GM21447 (cell line): ENCODE measurements at regions not wholly inside any gene's neighbourhood (a gene's known extent, or its start where the extent isn't known, plus 50 kb on each side); places are given as distances from the start of the nearest gene placed in this dataset.
"Not testable (repeated sequence)": the region's sequence is repeated elsewhere in the genome, so short reads cannot be mapped to it uniquely, and the experiment has no call there.

Experiments used
- ATAC-seq: cut with Tn5 transposase; IDR thresholded peaks from one replicate; pipeline ENCODE4 v1.9.1; 2021; ENCODE audit not compliant: unreplicated experiment

DNA sequence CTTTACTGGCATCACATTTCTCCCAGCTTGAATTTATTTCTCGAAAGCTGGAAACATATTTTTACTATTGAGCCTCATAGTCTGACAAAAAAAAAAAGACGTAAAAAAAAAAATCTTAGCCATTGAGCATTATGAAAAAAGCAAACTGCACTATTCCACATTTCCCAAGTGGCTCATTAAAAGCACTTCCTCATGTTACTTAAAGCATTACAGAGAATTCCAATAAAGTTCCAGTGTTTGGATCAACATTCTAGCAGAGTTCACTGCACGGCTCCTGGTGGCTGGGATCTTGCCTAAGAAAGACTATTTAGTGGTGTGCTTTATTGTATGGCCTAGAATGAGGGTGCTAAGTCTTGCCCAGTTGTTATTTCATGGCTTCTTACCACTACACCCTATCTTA lies 476.2 kb downstream of the PPARGC1A start:
- no peak for ATAC-seq

DNA sequence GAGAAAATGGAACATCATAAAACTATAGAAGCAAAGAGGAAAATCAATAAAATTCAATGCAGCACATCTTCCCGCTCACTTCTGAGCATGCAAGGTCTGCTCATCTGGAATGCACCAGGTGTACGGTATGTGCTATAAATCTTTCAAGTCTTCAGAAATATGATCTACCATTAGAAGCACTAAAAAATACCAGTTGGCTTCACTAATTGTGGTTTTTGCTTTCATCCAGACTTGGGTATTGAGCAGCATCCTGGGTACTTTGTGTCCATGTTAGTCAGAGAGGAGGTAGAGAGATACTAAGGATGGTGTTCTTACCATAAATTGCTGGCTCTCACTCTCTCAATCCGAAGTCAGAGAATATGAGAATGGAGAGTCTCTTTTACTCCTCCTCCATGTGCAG lies 477.1 kb downstream of the PPARGC1A start:
- no peak for ATAC-seq

DNA sequence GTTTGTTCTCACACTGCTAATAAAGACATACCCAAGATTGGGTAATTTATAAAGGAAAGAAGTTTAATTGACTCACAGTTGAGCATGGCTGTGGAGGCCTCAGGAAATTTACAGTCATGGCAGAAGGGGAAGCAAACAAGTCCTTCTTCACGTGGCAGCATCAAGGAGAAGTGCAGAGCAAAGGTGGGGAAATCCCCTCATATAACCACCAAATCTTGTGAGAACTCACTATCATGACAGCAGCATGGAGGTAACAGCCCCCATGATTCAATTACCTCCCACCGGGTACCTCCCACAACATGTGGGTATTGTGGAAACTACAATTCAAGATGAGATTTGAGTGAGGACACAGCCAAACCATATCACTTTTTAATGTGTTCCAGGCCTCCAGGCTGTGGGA lies 480.9 kb downstream of the PPARGC1A start:
- ATAC-seq = not testable (repeated sequence)

DNA sequence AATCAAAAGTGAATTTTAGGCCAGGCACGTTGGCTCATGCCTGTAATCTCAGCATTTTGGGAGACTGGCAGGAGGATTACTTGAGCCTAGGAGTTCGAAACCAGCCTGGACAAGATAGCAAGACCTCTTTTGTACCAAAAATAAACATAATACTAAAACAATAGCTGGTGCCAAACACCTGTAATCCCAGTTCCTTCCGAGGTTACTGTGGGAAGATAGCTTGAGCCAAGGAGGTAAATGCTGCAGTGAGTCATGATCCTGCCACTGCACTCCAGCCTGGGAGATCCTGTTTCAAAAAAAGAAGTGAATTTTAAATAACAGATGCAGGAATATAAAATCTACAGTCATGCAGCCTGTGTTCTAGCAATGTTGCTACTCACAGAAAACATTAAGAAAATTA lies 488.3 kb downstream of the PPARGC1A start:
- ATAC-seq = no peak

DNA sequence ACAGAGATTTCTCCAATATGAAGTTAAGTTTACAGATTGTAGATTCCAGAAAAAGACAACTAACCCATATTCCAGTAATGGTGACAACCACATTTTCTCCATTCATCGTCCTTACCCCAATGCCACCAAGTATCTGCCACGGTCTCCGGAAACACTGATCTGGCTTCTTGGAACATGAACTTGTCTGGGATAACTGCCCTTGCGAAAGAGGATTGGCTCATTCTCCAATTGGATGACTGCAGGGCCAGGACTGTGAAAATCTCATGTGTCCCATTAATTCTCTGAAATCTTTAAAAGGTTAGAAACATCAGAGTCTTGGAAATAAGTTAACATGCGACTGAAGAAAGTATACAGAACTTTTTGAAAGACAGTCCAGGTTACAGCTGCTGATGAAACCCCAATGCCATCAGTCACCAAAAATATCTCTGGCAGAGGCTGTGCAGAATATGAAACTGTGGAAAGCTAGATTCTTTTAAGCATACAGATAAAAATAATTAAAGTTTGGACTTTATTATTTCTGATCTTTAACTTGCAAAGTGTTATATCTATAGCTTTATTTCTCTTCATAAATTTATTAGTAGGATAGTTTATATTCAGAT lies 496.9 kb downstream of the PPARGC1A start:
- ATAC-seq = no peak

DNA sequence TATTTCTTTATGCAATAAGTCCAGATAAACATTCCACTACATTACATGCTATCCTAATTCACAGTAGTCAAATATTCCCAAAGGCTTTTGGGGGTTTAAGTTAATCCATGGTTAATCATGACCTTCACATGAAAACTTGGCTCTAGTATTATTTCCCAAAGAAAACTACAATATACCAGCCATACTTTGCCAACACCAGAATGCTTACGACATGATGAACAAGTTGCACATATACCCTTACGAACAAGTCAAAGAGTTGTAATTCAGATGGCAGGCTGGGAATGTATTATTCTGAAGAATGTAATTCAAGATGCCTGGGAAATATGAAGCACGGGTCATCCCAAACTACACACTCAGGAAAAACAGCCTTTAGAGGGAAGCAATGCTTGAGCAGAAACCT lies 499.6 kb downstream of the PPARGC1A start:
- no peak for ATAC-seq

DNA sequence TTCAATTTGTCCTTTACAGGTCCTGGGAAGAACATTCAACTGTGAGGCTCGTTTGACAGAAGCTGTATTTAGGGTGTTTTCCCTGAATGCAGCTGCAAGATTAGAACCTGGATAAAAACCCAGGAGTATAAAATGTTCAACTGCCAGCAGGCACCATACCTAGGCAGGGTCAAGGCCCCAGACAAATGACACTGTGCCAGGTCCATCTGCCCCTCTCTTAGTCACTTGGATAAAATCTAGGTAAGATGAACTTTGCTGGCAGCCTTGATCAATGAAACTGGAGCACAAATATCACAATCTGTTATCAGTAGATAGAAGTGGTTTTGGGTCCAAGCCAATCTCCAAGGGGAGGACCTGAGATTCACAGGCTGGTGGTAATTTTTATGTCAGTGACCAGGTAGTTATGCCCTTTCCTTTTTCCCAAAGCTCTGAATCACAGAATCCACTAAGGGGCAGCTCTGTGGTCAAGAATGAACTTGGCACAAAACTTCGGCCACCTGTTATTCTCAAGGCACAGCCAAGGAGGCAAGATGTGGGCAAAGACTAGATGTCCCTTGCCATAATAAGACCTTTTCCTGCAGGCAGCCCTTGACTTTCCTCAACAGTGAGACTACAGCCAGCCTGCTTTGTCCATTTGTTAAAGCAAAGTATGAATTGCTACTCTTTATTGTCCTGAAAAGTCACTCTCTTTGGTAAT lies 501.0 kb downstream of the PPARGC1A start:
- ATAC-seq = no peak

DNA sequence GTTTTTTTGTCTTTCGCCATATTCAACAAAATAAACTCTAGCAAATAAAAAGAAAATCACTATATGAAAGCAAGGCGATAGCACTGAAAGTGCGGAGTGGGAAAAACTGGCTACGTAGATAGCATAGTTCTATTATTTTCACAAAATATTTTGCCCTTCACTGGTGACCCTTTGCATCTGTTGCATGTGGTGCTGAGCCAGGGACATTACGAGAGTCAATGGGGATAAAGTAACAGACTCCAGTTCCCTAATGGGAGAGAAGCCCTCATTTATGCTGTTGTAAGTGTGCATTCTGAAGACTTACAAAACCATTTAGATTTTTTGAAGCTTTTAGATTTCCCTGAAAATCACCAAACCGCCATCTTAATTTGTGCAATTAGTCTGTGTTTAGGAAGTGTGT lies 501.6 kb downstream of the PPARGC1A start:
- ATAC-seq = no peak

DNA sequence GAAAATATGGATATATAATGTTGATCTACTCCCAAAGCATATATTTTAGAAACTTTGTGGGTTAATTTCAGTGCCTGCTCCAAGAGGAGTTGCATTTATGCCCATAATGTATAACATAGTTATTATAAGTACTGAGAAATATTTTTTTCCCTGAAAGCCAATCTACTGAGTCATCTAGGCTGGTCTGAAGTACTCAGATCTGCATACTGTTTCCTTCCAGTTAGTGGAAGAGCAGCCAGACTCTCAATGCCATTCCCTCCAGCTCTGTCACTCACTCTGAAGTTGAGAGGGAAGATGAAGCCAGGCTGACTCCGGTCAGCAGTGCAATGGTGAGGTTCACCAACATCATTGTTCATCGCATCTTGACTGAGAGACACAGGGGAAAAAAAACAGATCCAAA lies 505.1 kb downstream of the PPARGC1A start:
- ATAC-seq = no peak

DNA sequence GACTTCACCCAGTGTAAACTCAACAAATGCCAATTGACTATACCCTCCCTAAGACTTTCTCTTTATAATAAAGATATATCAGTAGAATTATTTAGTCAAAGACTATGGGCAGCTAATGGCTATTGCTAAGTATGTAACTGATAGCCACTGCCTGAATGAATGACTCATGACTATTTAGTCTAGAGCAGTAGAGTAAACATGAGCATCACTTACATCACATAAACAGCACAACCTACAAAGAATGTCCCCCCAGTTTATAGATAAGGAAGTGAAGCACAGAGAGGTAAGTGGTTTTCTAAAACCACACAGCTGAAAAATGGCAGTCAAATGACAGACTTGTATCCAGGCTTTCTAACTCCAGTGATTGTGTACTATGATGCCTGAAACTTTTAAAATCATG lies 507.0 kb downstream of the PPARGC1A start:
- no peak for ATAC-seq

DNA sequence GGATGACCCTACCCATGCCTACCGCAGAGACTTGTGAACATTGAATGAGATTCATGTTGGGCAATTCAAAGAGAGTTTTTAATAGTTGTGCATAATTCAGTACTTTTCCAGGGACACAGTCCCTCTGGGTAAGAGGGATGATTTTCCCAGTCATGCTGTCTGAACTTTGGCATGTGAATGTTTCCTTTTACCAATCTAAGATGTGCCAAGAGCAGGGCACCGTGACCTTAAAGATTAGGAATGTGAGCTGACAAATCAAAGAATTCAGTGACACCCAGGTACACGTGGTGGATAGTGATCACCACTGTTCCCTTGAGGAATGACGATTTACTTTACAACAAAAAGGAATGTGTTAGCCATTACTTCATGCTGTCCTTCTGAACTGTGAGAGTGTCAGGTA lies 515.6 kb downstream of the PPARGC1A start:
- ATAC-seq = no peak

DNA sequence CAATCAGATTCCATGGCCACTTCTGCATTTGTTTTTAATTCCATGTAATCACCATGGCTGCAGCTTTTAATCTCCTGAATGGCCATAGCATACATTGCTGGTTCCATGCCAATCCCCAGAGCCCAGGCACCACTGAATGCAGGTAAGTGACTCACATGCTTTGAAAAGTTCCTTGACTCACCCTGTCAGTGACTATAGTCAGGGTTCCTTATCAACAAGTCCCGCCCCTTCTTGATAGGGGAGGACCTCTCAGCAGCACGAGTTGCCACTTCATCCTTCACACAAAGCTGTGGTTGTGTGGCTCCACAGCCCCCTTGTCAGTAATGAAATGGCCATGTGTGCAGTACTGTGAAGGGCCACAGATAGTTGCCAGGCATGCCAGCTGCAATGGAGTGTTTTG lies 516.6 kb downstream of the PPARGC1A start:
- no peak for ATAC-seq

DNA sequence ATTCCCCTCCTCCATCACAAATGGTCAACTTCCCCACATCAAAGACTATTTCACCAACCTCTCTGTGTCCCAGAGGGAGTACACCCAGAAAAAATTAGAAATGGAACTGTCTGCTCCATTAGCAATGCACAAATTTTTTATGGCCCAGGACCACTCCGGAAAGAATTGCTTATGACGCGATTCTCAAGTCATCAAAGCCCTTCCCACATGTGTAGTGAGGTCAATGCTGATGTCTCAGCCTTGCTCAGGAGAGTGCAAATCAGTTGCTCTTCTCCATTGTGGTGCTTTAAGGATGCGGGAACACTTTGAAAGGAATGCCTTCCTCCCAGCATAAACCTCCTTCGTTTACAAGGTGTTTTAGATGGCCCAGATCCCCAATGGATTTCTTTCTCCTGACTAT lies 518.3 kb downstream of the PPARGC1A start:
- no peak for ATAC-seq

DNA sequence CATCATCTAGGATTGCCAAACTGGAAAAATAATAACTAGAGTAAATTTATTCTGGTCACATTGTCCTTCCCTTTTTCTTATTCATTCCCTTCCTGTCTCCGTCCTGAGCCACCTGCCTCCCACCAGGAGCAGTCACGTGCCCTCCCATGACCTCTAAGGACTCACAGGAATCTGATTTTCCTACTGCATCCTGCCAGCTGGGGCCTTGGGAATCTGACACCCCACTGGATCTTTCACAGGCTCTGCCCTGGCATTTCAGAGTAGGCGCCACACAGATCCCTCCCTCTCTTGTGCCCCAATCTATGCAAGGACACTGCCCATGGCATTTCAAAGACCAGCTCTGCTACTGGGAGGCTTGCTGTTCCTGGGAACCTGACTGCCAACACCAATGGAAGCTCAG lies 520.5 kb downstream of the PPARGC1A start:
- ATAC-seq = no peak

DNA sequence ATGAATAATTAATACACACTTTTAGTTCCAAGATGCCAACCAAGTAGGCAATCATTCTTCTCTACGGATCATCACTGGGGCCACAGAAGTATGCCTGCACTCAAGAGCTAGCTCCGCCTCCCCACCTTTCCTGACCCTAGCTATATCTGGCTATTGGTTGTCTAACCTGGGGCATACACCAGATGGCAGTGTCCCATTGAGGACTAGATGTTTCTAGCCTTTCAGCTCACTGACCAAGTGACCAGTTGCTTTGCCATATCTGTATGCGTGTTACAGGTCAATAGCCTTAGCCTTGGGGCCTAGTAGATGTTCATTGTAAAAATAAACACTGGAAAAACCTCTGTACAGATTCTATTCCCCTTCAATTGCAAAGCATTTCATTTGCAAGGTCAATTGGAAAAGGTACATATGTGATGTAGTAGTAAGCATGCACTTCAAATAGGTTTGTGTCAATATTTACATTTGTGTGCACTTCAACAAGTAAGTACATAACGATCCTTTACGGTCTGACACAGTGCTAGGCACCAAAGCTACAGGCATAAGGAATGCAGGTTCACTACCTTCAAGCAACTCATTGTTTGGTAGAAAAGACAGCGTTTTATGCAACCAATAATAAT lies 521.7 kb downstream of the PPARGC1A start:
- ATAC-seq = no peak

DNA sequence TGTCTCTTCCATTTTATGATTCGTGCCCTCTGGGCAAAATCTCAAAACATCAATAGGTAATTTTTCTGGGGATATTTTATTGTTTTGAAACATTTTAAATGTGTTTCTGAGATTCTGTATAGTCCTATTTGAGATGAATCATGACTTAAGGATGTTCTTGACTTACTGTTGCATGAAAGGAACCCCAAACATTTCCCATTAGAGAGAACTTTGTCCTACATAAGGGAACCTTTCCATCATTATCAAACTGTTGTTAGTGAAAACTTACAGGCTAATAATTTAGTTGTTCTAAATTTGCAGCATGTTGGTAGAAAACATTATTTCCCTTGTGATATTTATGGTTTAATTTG lies 523.3 kb downstream of the PPARGC1A start:
- ATAC-seq = no peak

DNA sequence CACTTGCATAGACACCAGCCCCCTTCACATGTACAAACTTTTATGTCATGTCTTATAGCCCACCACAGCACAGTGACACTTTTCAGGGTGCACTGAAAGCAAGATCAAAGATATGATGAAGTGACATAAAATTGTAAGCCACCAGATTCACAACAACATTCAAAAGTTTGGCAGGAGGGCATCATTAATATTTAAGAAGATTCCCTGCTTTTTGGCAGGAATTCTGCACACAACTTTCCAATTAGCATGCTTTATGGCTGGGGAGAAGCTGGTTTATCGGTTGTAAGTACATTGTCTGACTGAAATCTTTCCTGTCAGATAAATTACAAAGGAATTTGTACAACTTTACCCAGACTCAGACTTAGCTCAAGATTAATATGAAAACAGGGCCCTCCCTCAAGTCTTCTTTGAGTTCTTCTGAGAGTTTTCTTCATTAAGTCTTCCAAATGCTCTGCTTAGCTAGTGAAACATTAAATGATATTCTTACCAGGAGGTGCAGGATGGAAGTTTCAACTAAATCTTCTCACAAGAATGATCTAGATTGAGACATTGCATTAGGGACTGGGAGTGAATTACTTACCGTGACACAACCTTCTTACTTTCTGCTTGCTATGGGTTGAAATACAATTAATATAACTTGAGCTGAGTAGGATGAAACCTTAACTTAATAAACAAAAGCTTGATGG lies 523.8 kb downstream of the PPARGC1A start:
- no peak for ATAC-seq

DNA sequence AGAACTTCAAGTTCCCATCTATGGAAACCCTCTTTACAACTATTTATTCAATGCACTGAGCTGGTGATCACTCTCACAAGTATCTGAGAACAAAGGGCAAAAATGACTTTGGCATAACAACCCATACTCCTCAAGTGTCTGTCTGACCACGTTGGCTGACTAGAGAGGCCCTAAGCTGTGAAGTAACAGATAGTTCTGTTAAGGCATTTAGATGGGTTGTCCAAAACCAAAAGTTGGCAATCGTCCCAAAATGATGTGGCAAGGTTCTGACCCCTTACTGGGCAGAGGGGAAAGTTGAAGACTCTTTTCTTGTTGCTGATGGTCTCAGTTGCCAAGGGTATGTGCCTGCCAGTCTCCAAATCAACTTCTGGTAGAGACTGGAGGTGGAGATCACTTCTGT lies 524.8 kb downstream of the PPARGC1A start:
- no peak for ATAC-seq

DNA sequence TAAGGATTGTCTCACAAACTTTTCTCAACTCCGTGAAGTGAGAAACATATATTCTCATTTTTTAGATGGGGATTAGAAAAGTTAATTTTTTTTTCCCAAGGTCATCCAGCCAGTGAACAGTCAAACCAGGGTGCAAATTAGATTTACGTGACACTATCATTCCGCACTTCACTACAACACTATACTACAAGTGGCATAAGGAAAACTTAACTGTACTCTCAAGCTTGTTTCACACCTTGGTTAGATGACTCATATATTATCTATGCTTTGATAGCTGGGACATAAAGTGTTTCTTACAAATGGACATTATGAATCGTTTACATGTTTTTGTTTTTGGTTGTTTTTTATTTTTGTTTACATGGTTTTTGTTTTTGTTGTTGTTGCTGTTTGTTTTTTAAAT lies 525.7 kb downstream of the PPARGC1A start:
- ATAC-seq = no peak

DNA sequence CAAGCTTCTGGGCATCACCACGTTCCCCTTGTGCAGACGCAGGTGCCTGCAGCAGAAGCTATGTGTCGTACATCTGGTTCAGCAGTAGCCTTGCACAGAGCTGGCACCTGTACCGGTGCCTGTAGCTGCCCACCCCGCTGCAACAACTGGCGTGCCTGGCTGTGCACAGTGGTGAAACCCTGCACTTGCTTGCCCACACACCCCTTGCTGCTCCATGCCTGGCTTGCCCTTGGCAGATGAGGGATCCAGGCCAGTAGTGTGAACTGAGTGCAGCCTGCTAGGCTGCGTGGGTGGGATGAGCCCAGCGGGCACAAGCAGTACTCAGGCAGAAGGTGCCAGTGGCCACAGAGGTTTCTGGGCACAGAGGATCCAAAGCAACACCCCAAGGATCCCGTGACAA lies 528.4 kb downstream of the PPARGC1A start:
- ATAC-seq = no peak

DNA sequence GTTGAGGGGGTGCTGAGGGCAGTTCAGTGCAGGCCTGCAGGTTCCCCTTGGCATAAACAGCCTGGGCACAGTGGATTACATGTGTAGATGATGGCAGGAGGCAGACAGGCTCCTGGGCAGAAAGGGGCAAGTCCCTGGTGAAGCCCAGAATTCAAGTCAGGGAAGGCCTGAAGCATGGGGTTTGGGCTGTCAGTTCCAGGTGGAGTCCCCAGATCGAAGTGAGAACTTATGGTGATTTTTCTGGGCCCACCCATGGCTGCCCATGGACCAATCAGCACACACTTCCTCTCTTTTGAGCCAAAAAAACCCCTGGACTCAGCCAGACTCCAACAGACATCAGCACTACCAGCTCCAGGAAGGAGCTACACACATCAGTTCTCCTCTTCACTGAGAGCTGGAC lies 529.1 kb downstream of the PPARGC1A start:
- no peak for ATAC-seq

DNA sequence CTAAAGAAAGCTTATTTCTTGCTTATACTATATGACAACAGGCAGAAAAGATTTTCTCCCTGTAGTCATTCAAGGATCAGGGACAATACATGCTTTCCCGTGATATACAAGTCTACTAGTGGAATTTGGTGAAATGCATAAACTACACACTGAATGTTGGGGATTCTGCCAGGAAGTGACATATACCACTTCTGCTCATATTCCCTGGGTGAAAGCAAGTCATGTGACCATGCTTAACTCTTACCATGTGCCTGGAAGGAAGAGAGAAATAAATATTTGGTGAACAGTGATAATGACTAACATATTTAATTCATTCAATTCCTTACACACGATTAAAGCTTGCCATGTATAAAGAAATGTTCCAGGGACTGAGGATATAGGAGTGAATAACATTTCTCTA lies 534.6 kb downstream of the PPARGC1A start:
- no peak for ATAC-seq
